Caco-2 (cell line): ENCODE measurements at regions not wholly inside any gene's neighbourhood (a gene's known extent, or its start where the extent isn't known, plus 50 kb on each side); places are given as distances from the start of the nearest gene placed in this dataset.
"Not testable (repeated sequence)": the region's sequence is repeated elsewhere in the genome, so short reads cannot be mapped to it uniquely, and the experiment has no call there.

Experiments
- BruUV-seq: library from RNA; stranded (reverse); fragments of 400-500 nt; replicated peaks from 2 replicates; lab custom pipeline; 2021; lab: Mats Ljungman, UMichigan
- CTCF ChIA-PET: fragments of 300-600 bp; sonication (Branson Sonifier 250); formaldehyde crosslinking; loops from one replicate; lab custom pipeline; 2022; ENCODE audit warnings: antibody characterized with exemption; lab: Charles Lee
- POLR2A ChIA-PET: fragments of 300-600 bp; sonication (Branson Sonifier 250); formaldehyde crosslinking; loops from one replicate; lab custom pipeline; 2022; ENCODE audit warnings: antibody characterized with exemption; lab: Charles Lee
- DNase-seq, 2 experiments: peaks; one replicate each; pipeline versions ENCODE4 v3.0.0 to v3.0.0-alpha.2; 2020 to 2022
- H3K27me3 ChIP-seq: replicated peaks from 2 replicates; pipeline ENCODE4 v1.6.0; 2011; ENCODE audit warnings: low read length; ENCODE audit not compliant: control insufficient read depth, insufficient read depth
- H3K36me3 ChIP-seq: 2 replicates; pipeline ENCODE4 v1.5.1; 2011; ENCODE audit warnings: low read length; ENCODE audit not compliant: control insufficient read depth, insufficient read depth
- H3K4me1 ChIP-seq: fragments of 250-450 bp; sonication (Bioruptor Pico); 2 replicates; pipeline ENCODE4 v1.5.1; 2020; ENCODE audit warnings: mild to moderate bottlenecking
- H3K4me3 ChIP-seq: 2 replicates; pipeline ENCODE4 v1.5.1; 2011; ENCODE audit warnings: low read depth, mild to moderate bottlenecking, control low read depth, low read length
- H3K9me3 ChIP-seq: fragments of 250-450 bp; sonication (Bioruptor Pico); 2 replicates; pipeline ENCODE4 v1.5.1; 2020; ENCODE audit warnings: mild to moderate bottlenecking, moderate library complexity
- H3K27ac Mint-ChIP-seq: one replicate; pipeline ENCODE4 v1.8.0; 2022; ENCODE audit warnings: mixed read lengths; ENCODE audit not compliant: unreplicated experiment
- H3K27me3 Mint-ChIP-seq: one replicate; pipeline ENCODE4 v1.8.0; 2022; ENCODE audit warnings: mixed read lengths; ENCODE audit not compliant: insufficient read depth, unreplicated experiment
- H3K36me3 Mint-ChIP-seq: one replicate; pipeline ENCODE4 v1.8.0; 2022; ENCODE audit warnings: mild to moderate bottlenecking, mixed read lengths; ENCODE audit not compliant: insufficient read depth, unreplicated experiment
- H3K4me1 Mint-ChIP-seq: one replicate; pipeline ENCODE4 v1.8.0; 2022; ENCODE audit warnings: low read depth, mixed read lengths; ENCODE audit not compliant: unreplicated experiment
- H3K4me3 Mint-ChIP-seq: one replicate; pipeline ENCODE4 v1.8.0; 2022; ENCODE audit warnings: mild to moderate bottlenecking, moderate library complexity, mixed read lengths; ENCODE audit not compliant: unreplicated experiment
- H3K9me3 Mint-ChIP-seq: one replicate; pipeline ENCODE4 v1.8.0; 2022; ENCODE audit warnings: mixed read lengths; ENCODE audit not compliant: unreplicated experiment
- intact Hi-C: fragments of 100-400 bp; cut with micrococcal nuclease; formaldehyde crosslinking; loops from one replicate; pipeline ENCODE4 v1.10.0; 2022; ENCODE audit not compliant: unreplicated experiment
- TF ChIP-seq, protein P1 (sequence below), 2 experiments: fragments of 200-600 bp in 1 of 2; IDR thresholded peaks; 1 replicate in 1 of 2; 2 replicates in 1 of 2; pipeline versions ENCODE4 v1.5.1 to v1.8.0; 2011 to 2022; ENCODE audit warnings: antibody characterized with exemption in 1 of 2, control low read depth in 1 of 2, inconsistent platforms in 1 of 2, low read depth in 1 of 2, low read length in 1 of 2, mild to moderate bottlenecking in 1 of 2, moderate library complexity in 1 of 2; ENCODE audit not compliant: insufficient read depth in 1 of 2, severe bottlenecking in 1 of 2, unreplicated experiment in 1 of 2

DNA sequence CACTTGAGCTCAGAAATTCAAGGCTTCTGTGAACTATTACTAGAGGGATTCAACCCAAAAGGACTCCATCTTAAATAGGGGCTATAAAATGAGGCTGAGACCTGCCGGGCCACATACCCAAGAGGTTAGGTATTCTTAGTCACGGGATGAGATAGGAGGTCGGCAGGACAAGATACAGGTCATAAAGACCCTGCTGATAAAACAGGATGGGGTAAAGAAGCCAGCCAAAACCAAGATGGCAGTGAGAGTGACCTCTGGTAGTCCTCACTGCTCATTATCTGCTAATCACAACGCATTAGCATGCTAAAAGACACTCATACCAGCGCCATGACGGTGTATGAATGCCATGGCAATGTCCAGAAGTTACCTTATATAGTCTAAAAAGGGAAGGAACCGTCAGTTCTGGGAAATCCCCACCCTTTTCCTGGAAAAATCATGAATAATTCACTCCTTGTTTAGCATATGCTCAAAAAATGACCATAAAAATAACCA, 101.2 kb upstream of the TRIM24 start:
- no peak overlapping the region for H3K27ac Mint-ChIP-seq
- POLR2A ChIA-PET, result no interaction called here
- no peaks in the 10 kb centered on the region for H3K27me3 Mint-ChIP-seq
- no TSS peak for BruUV-seq
- Histone ChIP-seq H3K4me3 (no peak overlapping the region), H3K4me1 (0 out of 2 replicates have a peak, but pooled peaks cover 5% of the 10 kb centered on the region), H3K9me3 (peaks cover 12% of the 10 kb centered on the region; the same call in 1 of the 2 replicates), H3K36me3 (no peaks in the 10 kb centered on the region), H3K27me3 (no peaks in the 10 kb centered on the region)
- CTCF ChIA-PET, result no interaction called here
- TF ChIP-seq, protein P1, sequence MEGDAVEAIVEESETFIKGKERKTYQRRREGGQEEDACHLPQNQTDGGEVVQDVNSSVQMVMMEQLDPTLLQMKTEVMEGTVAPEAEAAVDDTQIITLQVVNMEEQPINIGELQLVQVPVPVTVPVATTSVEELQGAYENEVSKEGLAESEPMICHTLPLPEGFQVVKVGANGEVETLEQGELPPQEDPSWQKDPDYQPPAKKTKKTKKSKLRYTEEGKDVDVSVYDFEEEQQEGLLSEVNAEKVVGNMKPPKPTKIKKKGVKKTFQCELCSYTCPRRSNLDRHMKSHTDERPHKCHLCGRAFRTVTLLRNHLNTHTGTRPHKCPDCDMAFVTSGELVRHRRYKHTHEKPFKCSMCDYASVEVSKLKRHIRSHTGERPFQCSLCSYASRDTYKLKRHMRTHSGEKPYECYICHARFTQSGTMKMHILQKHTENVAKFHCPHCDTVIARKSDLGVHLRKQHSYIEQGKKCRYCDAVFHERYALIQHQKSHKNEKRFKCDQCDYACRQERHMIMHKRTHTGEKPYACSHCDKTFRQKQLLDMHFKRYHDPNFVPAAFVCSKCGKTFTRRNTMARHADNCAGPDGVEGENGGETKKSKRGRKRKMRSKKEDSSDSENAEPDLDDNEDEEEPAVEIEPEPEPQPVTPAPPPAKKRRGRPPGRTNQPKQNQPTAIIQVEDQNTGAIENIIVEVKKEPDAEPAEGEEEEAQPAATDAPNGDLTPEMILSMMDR (IDR thresholded peaks at IDR 0.05; ENCODE audit: insufficient read depth in 1 of 2, low read depth in 1 of 2, low read length in 1 of 2, severe bottlenecking in 1 of 2, unreplicated experiment in 1 of 2), result no peak
- H3K9me3 Mint-ChIP-seq, result peaks cover 31% of the 10 kb centered on the region
- DNase-seq, result no peak
- intact Hi-C loops, result no loop called here
- H3K4me3 Mint-ChIP-seq, result no peak overlapping the region
- no peaks in the 10 kb centered on the region for H3K36me3 Mint-ChIP-seq
- H3K4me1 Mint-ChIP-seq, result no peaks in the 10 kb centered on the region

DNA sequence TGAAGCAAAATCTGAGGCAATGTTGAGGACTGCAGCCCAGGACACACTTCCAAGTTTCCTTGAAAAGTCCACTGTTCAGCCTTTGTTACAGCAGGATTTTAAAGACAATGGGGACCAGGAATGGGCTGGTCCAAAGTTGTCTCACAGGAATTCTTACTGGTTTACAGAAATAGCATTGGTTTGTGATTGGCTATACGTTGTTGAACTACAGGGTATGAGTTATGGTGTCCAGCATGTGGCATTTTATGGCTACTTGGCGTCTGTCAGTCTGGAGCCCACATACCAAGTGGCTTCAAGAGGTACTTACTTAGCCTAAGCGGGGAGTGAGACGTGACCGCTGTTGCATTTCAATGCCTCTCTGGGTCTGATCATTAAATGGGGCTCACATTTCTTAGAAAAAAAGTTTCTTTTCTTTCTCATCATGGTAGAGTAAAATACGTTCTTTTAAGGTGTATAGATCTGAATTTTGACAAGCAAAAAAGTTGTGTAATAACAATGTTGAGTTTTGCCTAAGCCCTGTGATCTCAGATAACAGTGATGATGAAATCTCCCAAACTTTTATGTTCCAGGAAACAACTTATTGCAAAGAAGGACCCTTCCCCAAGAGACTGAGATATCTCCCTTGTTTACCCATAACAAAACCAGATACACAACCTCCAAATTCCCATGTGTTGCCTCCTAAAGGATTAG, 100.0 kb upstream of the TRIM24 start:
- ChIA-PET POLR2A (no interaction called here), CTCF (no interaction called here)
- Histone ChIP-seq H3K4me1 (0 out of 2 replicates have a peak, but pooled peaks cover 5% of the 10 kb centered on the region), H3K9me3 (peaks cover 18% of the 10 kb centered on the region; the same call in 1 of the 2 replicates), H3K27me3 (no peaks in the 10 kb centered on the region), H3K36me3 (no peaks in the 10 kb centered on the region), H3K4me3 (no peak overlapping the region)
- intact Hi-C loops, result no loop called here
- no TSS peak for BruUV-seq
- no peaks in the 10 kb centered on the region for H3K36me3 Mint-ChIP-seq
- H3K9me3 Mint-ChIP-seq, result peaks cover 30% of the 10 kb centered on the region
- no peaks in the 10 kb centered on the region for H3K4me1 Mint-ChIP-seq
- no peaks in the 10 kb centered on the region for H3K27me3 Mint-ChIP-seq
- no peak overlapping the region for H3K4me3 Mint-ChIP-seq
- no peak overlapping the region for H3K27ac Mint-ChIP-seq
- TF ChIP-seq, protein P1 (IDR thresholded peaks at IDR 0.05; ENCODE audit: insufficient read depth in 1 of 2, low read depth in 1 of 2, low read length in 1 of 2, severe bottlenecking in 1 of 2, unreplicated experiment in 1 of 2), result no peak
- no peak for DNase-seq

DNA sequence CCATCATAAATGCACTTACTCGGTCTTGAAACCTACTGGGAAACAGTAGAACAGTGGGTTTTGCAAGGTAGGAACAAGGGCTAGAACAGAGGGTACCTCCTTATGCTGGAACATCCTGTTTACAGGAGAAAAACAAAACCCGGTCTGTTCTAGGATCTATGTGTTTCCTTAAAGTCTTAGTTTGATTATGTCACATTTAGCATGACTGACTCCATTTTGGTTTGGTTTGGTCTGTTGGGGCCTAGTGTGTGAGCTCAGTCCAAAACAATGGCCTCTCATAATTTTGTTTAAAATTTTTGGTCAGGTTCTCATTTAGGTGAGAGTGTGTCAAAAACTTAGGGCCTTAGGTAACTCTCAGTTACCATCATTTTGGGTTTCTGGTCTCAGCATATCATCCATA, 96.3 kb upstream of the TRIM24 start:
- Mint-ChIP-seq H3K27ac (no peak overlapping the region), H3K4me3 (no peak overlapping the region), H3K27me3 (no peaks in the 10 kb centered on the region), H3K36me3 (no peaks in the 10 kb centered on the region), H3K4me1 (no peaks in the 10 kb centered on the region), H3K9me3 (peaks cover 21% of the 10 kb centered on the region)
- CTCF ChIA-PET, result no interaction called here
- intact Hi-C loops, result no loop called here
- Histone ChIP-seq H3K27me3 (no peaks in the 10 kb centered on the region), H3K4me3 (no peak overlapping the region), H3K4me1 (0 out of 2 replicates have a peak, but pooled peaks cover 5% of the 10 kb centered on the region), H3K9me3 (peaks cover 33% of the 10 kb centered on the region), H3K36me3 (no peaks in the 10 kb centered on the region)
- DNase-seq, result no peak
- BruUV-seq, result no TSS peak
- TF ChIP-seq, protein P1 (IDR thresholded peaks at IDR 0.05; ENCODE audit: insufficient read depth in 1 of 2, low read depth in 1 of 2, low read length in 1 of 2, severe bottlenecking in 1 of 2, unreplicated experiment in 1 of 2), result no peak
- POLR2A ChIA-PET, result no interaction called here

DNA sequence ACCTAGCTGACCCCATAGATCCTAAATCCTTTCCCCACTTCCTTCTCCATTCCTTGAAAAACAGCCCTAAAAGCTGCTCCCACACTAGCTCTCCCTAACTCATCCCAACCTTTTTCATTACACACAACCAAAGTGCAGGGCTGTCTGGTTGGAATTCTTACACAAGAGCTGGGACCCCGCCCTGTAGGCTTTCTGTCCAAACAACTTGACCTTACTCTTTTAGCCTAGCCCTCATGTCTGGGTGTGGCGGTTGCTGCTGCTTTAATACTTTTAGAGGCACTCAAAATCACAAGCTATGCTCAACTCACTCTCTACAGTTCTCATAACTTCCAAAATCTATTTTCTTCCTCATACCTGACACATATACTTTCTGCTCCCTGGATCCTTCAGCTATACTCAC, 93.9 kb upstream of the TRIM24 start:
- H3K36me3 ChIP-seq, CTCF ChIA-PET, H3K4me1 ChIP-seq, H3K27me3 Mint-ChIP-seq, POLR2A ChIA-PET, intact Hi-C loops, DNase-seq, H3K4me3 Mint-ChIP-seq, BruUV-seq, H3K27me3 ChIP-seq, H3K4me3 ChIP-seq, H3K4me1 Mint-ChIP-seq, H3K27ac Mint-ChIP-seq, H3K36me3 Mint-ChIP-seq: not testable (repeated sequence)
- H3K9me3 ChIP-seq, result peaks cover 48% of the 10 kb centered on the region
- H3K9me3 Mint-ChIP-seq, result peaks cover 20% of the 10 kb centered on the region

DNA sequence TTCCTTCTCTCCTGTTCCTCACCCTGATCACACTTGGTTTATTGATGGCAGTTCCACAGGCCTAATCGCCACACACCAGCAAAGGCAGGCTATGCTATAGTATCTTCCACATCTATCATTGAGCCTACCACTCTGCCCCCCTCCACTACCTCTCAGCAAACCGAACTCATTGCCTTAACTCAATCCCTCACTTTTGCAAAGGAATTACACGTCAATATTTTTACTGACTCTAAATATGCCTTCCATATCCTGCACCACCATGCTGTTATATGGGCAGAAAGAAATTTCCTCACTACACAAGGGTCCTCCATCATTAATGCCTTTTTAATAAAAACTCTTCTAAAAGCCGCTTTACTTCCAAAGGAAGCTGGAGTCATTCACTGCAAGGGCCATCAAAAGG, 93.4 kb upstream of the TRIM24 start:
- H3K9me3 Mint-ChIP-seq, result peaks cover 25% of the 10 kb centered on the region
- H3K36me3 Mint-ChIP-seq, BruUV-seq, H3K4me1 ChIP-seq, H3K27me3 Mint-ChIP-seq, POLR2A ChIA-PET, H3K4me3 Mint-ChIP-seq, H3K27ac Mint-ChIP-seq, intact Hi-C loops, H3K4me1 Mint-ChIP-seq, H3K4me3 ChIP-seq, H3K36me3 ChIP-seq, CTCF ChIA-PET, DNase-seq, H3K27me3 ChIP-seq: not testable (repeated sequence)
- peaks cover 52% of the 10 kb centered on the region for H3K9me3 ChIP-seq
